Occipital lobe (tissue), 1 donor: ENCODE measurements at regions not wholly inside any gene's neighbourhood (a gene's known extent, or its start where the extent isn't known, plus 50 kb on each side); places are given as distances from the start of the nearest gene placed in this dataset.

Source experiments
- DNase-seq: peaks from one replicate; lab custom pipeline; 2025; lab: John Stamatoyannopoulos, UW

DNA sequence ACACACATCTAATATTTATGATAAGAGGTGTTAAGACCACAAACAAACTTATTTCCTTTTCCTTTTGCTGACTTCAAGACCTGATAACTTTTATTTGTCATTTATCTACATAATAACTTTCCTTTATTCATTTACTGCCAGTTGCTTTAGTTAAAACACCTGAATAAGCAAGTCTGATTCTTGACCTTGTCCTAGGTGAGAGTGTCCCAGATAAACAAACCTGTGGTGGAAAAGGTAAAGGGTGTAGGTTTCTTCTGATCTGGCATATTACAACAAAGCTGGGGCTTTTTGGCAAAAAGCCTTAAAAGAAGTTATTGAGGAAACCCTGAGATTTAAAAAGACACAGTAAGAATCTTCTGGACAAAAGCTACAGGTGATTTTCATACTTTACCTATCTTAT is 191.5 kb downstream of the ZBBX start:
- DNase-seq = no peak

DNA sequence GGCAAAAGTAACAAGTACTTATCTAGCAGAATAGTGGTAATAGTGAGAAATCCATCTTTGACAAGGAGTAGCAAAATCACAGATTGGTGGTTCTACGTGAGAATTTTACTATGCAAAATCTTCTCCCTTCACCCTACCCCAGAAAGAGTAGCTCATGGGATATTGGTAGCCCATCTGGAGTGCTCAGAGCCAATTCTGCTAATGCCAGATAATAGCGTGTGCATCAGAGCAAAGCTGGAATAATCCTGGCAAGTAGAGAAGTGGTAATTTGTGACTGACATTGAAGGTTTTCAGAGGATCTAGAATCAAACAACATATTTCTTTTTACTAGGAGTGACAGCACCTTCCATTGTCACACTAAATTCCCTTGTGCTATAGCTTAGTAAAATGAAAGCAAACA is 192.9 kb downstream of the ZBBX start:
- DNase-seq = no peak

DNA sequence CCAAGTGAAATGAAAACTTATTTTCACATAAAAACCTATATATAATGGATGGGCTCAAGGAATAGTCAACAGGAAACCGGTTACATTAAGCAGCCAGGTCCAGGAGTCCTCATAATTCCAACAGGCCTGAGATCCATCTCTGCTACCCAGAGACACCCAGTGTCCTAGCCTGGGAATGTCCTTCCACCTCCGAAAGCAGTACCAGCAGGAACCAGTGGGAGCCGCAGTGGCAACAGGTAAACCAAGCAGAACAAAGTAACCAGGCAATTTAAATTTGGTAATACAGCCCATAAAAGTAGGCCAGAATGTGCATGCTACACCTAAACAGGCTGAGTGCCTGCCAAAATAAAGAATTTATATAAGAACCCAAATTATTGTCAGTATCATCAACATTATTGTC is 195.6 kb downstream of the ZBBX start:
- no peak for DNase-seq

- no peak for DNase-seq
These were observed 207.7 kb downstream of the ZBBX start for GRCh38 chr3:167172377-167172776.

GRCh38 chr3:167167491-167167890 is 212.6 kb downstream of the ZBBX start:
- DNase-seq = no peak

- no peak for DNase-seq
These were observed 213.4 kb downstream of the ZBBX start for GRCh38 chr3:167166594-167167253.

DNA sequence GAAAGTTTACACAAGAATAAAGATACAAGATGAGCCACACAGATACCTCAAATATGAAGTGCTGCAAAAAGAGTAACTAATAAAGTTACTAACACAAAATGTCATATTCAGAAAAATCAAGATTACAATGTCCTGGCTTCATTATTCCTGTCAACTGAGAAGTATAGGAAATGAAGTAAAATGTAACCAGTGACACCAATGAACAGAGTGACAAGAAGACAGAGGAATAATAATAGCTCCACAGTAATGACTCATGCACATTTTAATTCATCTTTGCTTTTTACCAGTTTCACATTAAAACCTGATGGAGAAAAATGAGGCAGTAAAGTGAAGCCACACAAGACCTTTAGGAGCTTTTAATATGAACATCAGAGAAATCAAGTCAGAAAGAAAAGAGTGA is 214.1 kb downstream of the ZBBX start:
- DNase-seq = no peak

- no peak for DNase-seq
These were observed 216.5 kb downstream of the ZBBX start for GRCh38 chr3:167163580-167163979.

GRCh38 chr3:167162083-167162482 is 218.0 kb downstream of the ZBBX start:
- no peak for DNase-seq

DNA sequence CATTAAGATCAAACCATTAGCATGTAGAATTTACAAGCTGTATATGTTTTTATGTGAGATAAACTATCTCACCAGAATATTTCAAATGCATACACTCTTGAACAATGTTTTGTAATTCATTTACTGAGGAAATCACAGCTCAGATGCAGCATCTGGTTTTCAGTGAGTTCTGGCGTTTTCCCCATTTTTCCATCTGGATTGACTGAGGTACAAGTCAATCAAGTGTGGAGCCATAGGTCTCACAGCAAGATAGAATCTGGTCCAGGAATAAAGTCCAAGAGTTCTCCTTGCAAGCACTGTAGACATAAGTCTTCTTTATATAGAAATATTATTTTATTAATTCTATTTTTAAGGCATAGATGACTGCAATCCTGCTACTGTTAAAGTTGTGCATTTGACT is 219.3 kb downstream of the ZBBX start:
- no peak for DNase-seq

- no peak for DNase-seq
These were observed 228.5 kb downstream of the ZBBX start for GRCh38 chr3:167151636-167152035.

GRCh38 chr3:167148136-167148535 is 232.0 kb downstream of the ZBBX start:
- no peak for DNase-seq

DNA sequence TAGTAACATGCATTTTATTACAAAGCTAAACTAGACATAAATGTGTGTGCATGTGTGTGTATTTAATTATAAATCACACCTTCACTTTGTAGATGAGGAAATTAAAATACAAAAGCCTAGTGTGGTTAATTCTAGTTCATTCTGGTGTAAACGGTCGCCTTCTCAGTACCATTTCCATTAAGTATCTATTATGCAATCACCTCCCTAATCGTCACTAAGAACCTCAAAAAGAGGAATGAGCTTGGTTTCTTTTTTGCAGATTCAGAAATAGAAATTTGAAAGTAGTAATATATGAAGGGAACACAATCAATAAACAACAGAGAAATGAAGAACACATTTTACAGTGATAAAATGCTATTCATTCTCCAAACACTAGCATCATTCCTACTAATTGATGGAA is 233.2 kb downstream of the ZBBX start:
- no peak for DNase-seq

DNA sequence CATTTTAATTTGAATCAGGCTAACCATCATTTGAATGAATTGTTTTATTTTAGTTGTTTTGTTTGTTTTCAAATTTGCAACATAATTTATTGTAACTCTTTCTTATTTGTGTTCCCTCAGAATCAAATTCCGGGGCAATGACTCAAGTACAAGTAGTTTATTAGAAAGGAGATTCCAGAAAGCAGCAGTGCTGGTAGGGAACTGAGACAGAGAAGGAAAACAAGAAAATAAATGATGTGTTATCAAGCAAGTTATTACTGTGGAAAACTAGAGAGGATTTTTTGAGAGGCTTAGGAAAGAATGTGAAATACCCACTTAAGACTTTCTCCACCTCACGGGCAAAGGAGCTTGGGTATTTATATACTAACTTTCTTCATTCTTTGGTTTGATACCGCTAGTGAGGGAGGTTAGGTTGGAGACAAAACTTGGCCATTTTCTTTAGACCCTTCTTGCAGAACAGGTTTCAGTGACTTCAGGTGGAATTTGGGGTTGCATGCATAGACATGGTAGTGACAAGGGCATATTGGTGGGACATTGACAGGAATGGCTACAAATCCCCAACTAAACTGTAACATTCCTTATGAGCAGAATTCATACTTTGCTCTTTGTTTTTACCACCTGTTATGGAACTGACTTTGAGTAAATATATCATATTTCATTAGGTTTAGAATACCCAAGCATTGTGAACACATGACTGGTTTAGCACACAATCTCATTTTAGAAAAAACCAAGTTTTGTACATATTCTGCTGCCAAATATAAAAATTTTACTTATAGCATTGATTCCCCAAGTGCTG is 254.3 kb downstream of the ZBBX start:
- DNase-seq = no peak

DNA sequence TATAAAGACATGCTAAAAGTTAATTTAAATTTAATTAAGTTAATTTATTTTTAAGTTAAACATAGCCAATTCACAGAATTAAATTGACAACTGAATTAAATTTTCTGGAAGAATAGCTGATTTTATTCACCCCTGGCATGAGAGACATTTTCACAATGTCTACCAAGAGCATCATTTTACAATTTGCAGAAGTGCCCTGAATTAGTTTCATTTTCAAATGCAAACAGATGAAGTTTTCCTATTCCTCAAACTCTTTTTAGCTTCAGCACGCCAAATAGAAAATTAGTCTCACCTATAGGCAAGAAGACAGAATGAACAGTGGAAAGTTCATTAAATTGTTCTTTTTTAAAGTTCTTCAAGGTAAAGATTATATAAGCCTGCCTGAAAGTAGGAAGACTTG is 259.3 kb downstream of the ZBBX start:
- DNase-seq = no peak

GRCh38 chr3:167116120-167116922 is 263.8 kb downstream of the ZBBX start:
- DNase-seq = no peak

DNA sequence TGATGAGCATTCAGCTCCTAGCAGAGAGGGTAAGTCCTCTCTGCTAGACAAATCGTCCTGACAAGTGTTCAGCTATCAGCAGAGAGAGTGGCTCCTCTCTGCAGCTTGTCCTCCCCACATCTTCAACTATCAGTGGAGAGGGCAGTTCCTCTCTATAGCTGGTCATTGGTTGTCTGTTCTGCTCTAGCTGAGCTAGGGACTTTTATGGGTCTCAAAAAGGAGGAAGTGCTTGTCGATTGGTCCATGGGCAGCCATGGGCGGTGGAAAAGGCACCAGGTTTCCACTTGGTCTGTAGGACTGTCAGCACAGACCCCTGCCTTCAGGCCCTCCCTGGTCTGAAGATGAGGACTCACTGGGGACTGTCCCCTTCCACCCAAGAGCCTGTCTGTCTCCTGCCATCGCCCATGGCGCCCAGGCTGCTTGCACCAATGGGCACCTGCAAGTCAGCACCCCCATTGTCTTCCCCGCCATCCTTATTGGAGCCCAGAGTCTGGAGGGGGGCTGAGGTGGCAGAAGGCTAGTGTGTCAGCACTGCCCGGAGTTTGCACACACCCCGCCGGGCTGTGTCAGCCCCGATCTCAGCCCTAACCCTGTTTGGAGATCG is 264.7 kb downstream of the ZBBX start:
- no peak for DNase-seq

GRCh38 chr3:167114619-167115018 is 265.5 kb downstream of the ZBBX start:
- DNase-seq = no peak

DNA sequence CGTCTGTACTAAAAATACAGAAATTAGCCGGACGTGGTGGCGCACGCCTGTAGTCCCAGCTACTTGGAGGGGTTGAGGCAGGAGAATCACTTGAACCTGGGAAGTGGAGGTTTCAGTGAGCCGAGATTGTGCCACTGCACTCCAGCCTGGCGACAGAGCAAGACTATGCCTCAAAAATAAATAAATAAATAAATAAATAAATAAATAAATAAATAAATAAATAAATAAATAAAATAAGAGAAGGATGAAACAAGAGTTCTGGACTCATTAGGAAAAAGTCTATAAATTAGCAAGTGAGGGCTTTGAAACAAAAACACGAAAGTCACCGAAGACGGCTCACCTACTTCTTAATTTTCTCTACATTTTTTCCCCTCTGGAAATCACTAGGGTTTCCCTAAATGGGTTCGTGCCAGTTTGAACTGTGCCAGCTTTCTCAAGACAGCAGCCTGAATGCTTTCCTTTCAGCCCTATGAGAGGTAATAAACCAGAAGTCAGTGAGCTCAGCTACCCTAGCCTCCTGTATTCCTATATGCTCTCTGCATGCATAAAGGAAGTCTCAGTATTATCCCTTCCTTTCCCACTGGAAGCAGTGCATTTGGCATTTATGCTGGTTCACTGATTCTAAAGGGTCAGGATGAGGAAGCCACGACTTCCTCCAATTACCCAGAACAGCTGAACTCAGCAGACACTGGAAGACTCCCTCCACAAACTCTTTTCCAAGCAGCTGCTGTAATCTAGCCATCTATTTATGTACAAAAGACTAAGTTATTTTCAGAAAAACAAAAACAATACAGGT is 266.9 kb downstream of the ZBBX start:
- DNase-seq = no peak

GRCh38 chr3:167110901-167111300 is 269.2 kb downstream of the ZBBX start:
- peak; percentile 31 for DNase-seq

DNA sequence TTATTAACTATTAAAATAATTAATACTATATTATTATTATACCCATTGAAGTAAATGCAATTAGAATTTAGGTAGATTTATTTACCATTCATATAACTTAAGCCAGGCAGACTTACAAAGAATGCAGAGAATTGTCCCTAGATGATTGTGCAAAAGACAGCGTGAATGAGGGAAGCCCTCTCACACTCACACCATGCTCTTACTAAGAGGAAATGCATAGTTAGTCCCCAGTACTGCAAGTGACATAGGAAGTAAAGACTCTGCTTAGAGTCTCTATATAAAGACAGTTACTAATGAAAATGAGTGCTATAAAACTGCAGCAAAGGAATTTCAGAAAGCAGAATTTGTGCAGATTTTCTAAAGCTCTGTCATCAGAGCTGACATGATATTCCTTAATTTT is 270.4 kb downstream of the ZBBX start:
- DNase-seq = no peak
